HG03354 (cell line): ENCODE measurements at regions not wholly inside any gene's neighbourhood (a gene's known extent, or its start where the extent isn't known, plus 50 kb on each side); places are given as distances from the start of the nearest gene placed in this dataset.
A peak's percentile ranks its signal among the peaks of the same experiment; 100 is the strongest.

Experiments used
- ATAC-seq: cut with Tn5 transposase; IDR thresholded peaks from one replicate; pipeline ENCODE4 v1.9.1; 2021; ENCODE audit warnings: mild to moderate bottlenecking; ENCODE audit not compliant: unreplicated experiment, poor library complexity, severe bottlenecking

GRCh38 chr10:83612746-83613145 lies 526.6 kb upstream of the GHITM start:
- no peak for ATAC-seq

GRCh38 chr10:83617172-83617571 lies 522.1 kb upstream of the GHITM start:
- ATAC-seq, result no peak

GRCh38 chr10:83617692-83618545 lies 521.4 kb upstream of the GHITM start:
- ATAC-seq, result no peak

GRCh38 chr10:83625831-83626360 lies 513.4 kb upstream of the GHITM start:
- no peak for ATAC-seq

- no peak for ATAC-seq
Measured at GRCh38 chr10:83632701-83633100, 506.6 kb upstream of the GHITM start.

- ATAC-seq, result no peak
Measured at GRCh38 chr10:83633547-83633946, 505.8 kb upstream of the GHITM start.

GRCh38 chr10:83636826-83637225 lies 502.5 kb upstream of the GHITM start:
- ATAC-seq, result no peak

GRCh38 chr10:83647526-83647925 lies 491.8 kb upstream of the GHITM start:
- ATAC-seq, result no peak

GRCh38 chr10:83648201-83648600 lies 491.1 kb upstream of the GHITM start:
- no peak for ATAC-seq

- ATAC-seq, result no peak
Measured at GRCh38 chr10:83649471-83649870, 489.8 kb upstream of the GHITM start.

GRCh38 chr10:83654689-83655088 lies 484.6 kb upstream of the GHITM start:
- no peak for ATAC-seq

- ATAC-seq, result no peak
Measured at GRCh38 chr10:83656924-83657323, 482.4 kb upstream of the GHITM start.

- ATAC-seq, result no peak
Measured at GRCh38 chr10:83657487-83657886, 481.8 kb upstream of the GHITM start.

GRCh38 chr10:83663918-83664317 lies 475.4 kb upstream of the GHITM start:
- no peak for ATAC-seq

GRCh38 chr10:83666762-83667161 lies 472.5 kb upstream of the GHITM start:
- ATAC-seq, result no peak

GRCh38 chr10:83667594-83667993 lies 471.7 kb upstream of the GHITM start:
- no peak for ATAC-seq

GRCh38 chr10:83673316-83673715 lies 466.0 kb upstream of the GHITM start:
- no peak for ATAC-seq

- no peak for ATAC-seq
Measured at GRCh38 chr10:83677795-83678194, 461.5 kb upstream of the GHITM start.

GRCh38 chr10:83678850-83679249 lies 460.5 kb upstream of the GHITM start:
- no peak for ATAC-seq

- ATAC-seq, result peak; percentile 95
Measured at GRCh38 chr10:83680470-83680891, 458.8 kb upstream of the GHITM start.

GRCh38 chr10:83682414-83682813 lies 456.9 kb upstream of the GHITM start:
- no peak for ATAC-seq
